ENCODE measurements at regions not wholly inside any gene's neighbourhood (a gene's known extent, or its start where the extent isn't known, plus 50 kb on each side); places are given as distances from the start of the nearest gene placed in this dataset.

DNA sequence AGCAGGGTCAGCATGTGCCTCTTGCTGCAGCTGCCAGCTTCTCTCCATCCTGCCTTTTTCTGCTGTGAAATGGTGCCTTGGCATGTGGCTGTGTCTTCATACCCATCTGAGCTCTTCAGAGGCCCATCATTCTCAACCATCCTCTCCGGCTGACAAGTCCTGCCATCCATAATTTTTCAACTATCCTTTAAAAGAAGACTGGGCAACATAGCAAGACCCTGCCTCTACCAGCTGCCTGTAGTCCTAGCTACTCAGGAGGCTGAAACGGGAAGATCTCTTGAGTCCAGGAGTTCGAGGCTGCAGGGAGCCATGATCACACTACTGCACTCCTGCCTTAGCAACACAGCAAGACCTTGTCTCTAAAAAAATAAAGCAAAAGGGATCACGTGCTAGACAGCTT, 64.2 kb upstream of the TTC29 start:
- H3K27me3 ChIP-seq (ENCODE audit: control insufficient read depth, low read length): peaks cover 19% of the 10 kb centered on the region
- H3K4me2 ChIP-seq (ENCODE audit: low read length): no peak overlapping the region
- no peaks in the 10 kb centered on the region for H3K9me2 ChIP-seq (replicated peaks; ENCODE audit: control insufficient read depth, low read length)
- no peaks in the 10 kb centered on the region for H3K9me3 ChIP-seq (ENCODE audit: control insufficient read depth, insufficient read depth, low read length)
- no peaks in the 10 kb centered on the region for H3K36me3 ChIP-seq (ENCODE audit: control insufficient read depth, low read length)
- H4K20me1 ChIP-seq (ENCODE audit: control insufficient read depth, insufficient read depth, low read depth, low read length): no peaks in the 10 kb centered on the region
- H3K4me1 ChIP-seq (ENCODE audit: control insufficient read depth, low read length): no peaks in the 10 kb centered on the region
- H3K27ac ChIP-seq (ENCODE audit: low read depth, low read length): no peak overlapping the region
- H3F3A ChIP-seq (ENCODE audit: control insufficient read depth, insufficient read depth): no peaks in the 10 kb centered on the region
- no peaks in the 10 kb centered on the region for H3K79me2 ChIP-seq (ENCODE audit: control insufficient read depth, low read length)
- no peak for TF ChIP-seq EZH2phosphoT487 (IDR thresholded peaks at IDR 0.05; ENCODE audit: borderline replicate concordance, low read length)
- TF ChIP-seq, protein P1, sequence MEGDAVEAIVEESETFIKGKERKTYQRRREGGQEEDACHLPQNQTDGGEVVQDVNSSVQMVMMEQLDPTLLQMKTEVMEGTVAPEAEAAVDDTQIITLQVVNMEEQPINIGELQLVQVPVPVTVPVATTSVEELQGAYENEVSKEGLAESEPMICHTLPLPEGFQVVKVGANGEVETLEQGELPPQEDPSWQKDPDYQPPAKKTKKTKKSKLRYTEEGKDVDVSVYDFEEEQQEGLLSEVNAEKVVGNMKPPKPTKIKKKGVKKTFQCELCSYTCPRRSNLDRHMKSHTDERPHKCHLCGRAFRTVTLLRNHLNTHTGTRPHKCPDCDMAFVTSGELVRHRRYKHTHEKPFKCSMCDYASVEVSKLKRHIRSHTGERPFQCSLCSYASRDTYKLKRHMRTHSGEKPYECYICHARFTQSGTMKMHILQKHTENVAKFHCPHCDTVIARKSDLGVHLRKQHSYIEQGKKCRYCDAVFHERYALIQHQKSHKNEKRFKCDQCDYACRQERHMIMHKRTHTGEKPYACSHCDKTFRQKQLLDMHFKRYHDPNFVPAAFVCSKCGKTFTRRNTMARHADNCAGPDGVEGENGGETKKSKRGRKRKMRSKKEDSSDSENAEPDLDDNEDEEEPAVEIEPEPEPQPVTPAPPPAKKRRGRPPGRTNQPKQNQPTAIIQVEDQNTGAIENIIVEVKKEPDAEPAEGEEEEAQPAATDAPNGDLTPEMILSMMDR (IDR thresholded peaks at IDR 0.05; ENCODE audit: low read depth, low read length, poor library complexity, severe bottlenecking): no peak
- H3K4me3 ChIP-seq (ENCODE audit: low read length): no peak overlapping the region

DNA sequence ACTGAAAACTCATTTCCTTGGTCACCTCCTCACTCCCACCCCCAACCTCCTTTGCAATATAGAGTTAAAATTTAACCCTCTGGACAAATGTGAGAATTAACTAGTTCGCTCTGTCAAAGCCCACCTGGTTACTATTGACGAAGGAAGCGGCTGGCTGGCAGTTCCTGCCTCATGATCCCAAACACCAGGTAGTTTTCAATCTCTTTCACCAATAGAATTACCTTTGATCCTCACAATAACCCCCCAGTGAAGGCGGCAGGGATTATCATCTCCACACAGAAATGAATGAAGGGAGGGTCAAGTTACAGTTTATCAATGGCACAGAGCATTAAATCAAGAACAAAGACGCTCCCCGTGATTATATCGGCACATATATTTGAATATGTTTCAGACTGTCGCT, 65.7 kb upstream of the TTC29 start:
- no peaks in the 10 kb centered on the region for H4K20me1 ChIP-seq (ENCODE audit: control insufficient read depth, insufficient read depth, low read depth, low read length)
- H3F3A ChIP-seq (ENCODE audit: control insufficient read depth, insufficient read depth): no peaks in the 10 kb centered on the region
- H3K4me1 ChIP-seq (ENCODE audit: control insufficient read depth, low read length): no peaks in the 10 kb centered on the region
- H3K36me3 ChIP-seq (ENCODE audit: control insufficient read depth, low read length): no peaks in the 10 kb centered on the region
- no peaks in the 10 kb centered on the region for H3K79me2 ChIP-seq (ENCODE audit: control insufficient read depth, low read length)
- TF ChIP-seq EZH2phosphoT487 (IDR thresholded peaks at IDR 0.05; ENCODE audit: borderline replicate concordance, low read length): no peak
- TF ChIP-seq, protein P1 (IDR thresholded peaks at IDR 0.05; ENCODE audit: low read depth, low read length, poor library complexity, severe bottlenecking): no peak
- H3K27ac ChIP-seq (ENCODE audit: low read depth, low read length): no peak overlapping the region
- H3K9me2 ChIP-seq (replicated peaks; ENCODE audit: control insufficient read depth, low read length): no peaks in the 10 kb centered on the region
- no peaks in the 10 kb centered on the region for H3K9me3 ChIP-seq (ENCODE audit: control insufficient read depth, insufficient read depth, low read length)
- H3K27me3 ChIP-seq (ENCODE audit: control insufficient read depth, low read length): peaks cover 19% of the 10 kb centered on the region
- H3K4me3 ChIP-seq (ENCODE audit: low read length): no peak overlapping the region
- no peak overlapping the region for H3K4me2 ChIP-seq (ENCODE audit: low read length)

DNA sequence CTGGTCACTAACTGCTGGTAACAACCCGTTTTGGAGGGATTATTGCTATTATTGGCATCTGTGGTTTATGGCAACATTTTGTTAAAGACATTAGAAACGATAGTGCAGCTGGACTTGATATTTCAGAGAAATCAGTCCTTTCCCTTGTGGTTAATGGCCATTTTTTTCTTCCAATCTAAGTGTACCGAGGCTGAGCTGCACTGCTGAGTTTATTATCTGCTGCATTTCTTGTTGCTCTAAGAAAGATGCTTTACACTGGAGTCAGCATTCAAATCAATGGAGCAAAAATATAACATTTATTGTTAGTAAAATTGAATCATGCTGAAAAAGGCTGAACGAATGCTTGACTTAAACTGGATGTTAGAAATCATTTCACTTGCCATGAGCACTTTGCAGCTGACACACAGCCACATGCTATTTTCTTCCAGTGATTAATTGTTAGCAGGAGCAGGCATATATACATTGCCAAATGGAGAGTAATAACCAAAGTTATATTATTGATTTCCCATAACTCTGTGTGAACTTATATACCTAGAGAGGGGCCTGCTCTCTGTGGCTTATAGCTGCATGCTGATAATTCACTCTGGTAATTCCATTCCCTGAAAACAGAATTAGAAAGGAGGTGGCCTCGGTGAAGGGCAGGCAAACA, 66.5 kb upstream of the TTC29 start:
- no peaks in the 10 kb centered on the region for H3K79me2 ChIP-seq (ENCODE audit: control insufficient read depth, low read length)
- H3K36me3 ChIP-seq (ENCODE audit: control insufficient read depth, low read length): no peaks in the 10 kb centered on the region
- no peak overlapping the region for H3K4me2 ChIP-seq (ENCODE audit: low read length)

More for the DNA sequence above, 66.5 kb upstream of the TTC29 start:
- Histone ChIP-seq H3K9me3 (ENCODE audit: control insufficient read depth, insufficient read depth, low read length) (no peaks in the 10 kb centered on the region), H3K27ac (ENCODE audit: low read depth, low read length) (no peak overlapping the region), H3K4me3 (ENCODE audit: low read length) (no peak overlapping the region), H3K27me3 (ENCODE audit: control insufficient read depth, low read length) (peaks cover 19% of the 10 kb centered on the region), H3F3A (ENCODE audit: control insufficient read depth, insufficient read depth) (no peaks in the 10 kb centered on the region), H4K20me1 (ENCODE audit: control insufficient read depth, insufficient read depth, low read depth, low read length) (no peaks in the 10 kb centered on the region), H3K9me2 (replicated peaks; ENCODE audit: control insufficient read depth, low read length) (no peaks in the 10 kb centered on the region), H3K4me1 (ENCODE audit: control insufficient read depth, low read length) (no peaks in the 10 kb centered on the region)
- TF ChIP-seq, protein P1 (IDR thresholded peaks at IDR 0.05; ENCODE audit: low read depth, low read length, poor library complexity, severe bottlenecking): no peak
- no peak for TF ChIP-seq EZH2phosphoT487 (IDR thresholded peaks at IDR 0.05; ENCODE audit: borderline replicate concordance, low read length)

Measured in DOHH2 (cell line).